Stomach (tissue), 4 donors: ENCODE measurements at regions not wholly inside any gene's neighbourhood (a gene's known extent, or its start where the extent isn't known, plus 50 kb on each side); places are given as distances from the start of the nearest gene placed in this dataset.

Source experiments
- EP300 ChIP-seq: sonication (generic); formaldehyde crosslinking; IDR thresholded peaks from one replicate; pipeline ENCODE4 v1.6.1; 2017; ENCODE audit warnings: antibody characterized with exemption
- POLR2A ChIP-seq, 4 donors: fragments of 450-650 bp; IDR thresholded peaks; one replicate each; pipeline ENCODE4 v1.6.1; 2016; ENCODE audit warnings: antibody characterized with exemption in 4 of 4, control low read depth in 2 of 4, mild to moderate bottlenecking in 1 of 4, moderate library complexity in 1 of 4
- POLR2AphosphoS5 ChIP-seq, 3 donors: sonication (generic); formaldehyde crosslinking; IDR thresholded peaks; one replicate each; pipeline ENCODE4 v1.6.1; 2016; ENCODE audit warnings: antibody characterized with exemption in 3 of 3
- TF ChIP-seq, protein P1 (sequence below), 7 experiments: fragments of 450-650 bp in 4 of 7; fragments of 200-600 bp in 3 of 7; sonication (generic) in 3 of 7; IDR thresholded peaks; one replicate each; pipeline ENCODE4 v1.5.1; 2016 to 2019; ENCODE audit warnings: antibody characterized with exemption in 7 of 7, control low read depth in 2 of 7, mild to moderate bottlenecking in 1 of 7

GRCh38 chr4:56732301-56732700 lies 51.2 kb upstream of the HOPX start:
- TF ChIP-seq POLR2A (IDR thresholded peaks at IDR 0.05) (no peak), EP300 (no peak), POLR2AphosphoS5 (IDR thresholded peaks at IDR 0.05) (no peak)
- TF ChIP-seq, protein P1, sequence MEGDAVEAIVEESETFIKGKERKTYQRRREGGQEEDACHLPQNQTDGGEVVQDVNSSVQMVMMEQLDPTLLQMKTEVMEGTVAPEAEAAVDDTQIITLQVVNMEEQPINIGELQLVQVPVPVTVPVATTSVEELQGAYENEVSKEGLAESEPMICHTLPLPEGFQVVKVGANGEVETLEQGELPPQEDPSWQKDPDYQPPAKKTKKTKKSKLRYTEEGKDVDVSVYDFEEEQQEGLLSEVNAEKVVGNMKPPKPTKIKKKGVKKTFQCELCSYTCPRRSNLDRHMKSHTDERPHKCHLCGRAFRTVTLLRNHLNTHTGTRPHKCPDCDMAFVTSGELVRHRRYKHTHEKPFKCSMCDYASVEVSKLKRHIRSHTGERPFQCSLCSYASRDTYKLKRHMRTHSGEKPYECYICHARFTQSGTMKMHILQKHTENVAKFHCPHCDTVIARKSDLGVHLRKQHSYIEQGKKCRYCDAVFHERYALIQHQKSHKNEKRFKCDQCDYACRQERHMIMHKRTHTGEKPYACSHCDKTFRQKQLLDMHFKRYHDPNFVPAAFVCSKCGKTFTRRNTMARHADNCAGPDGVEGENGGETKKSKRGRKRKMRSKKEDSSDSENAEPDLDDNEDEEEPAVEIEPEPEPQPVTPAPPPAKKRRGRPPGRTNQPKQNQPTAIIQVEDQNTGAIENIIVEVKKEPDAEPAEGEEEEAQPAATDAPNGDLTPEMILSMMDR (IDR thresholded peaks at IDR 0.05) = no peak
